NOMO-1 treated with dmso at 0.1 percent for 144 hours (cell line): ENCODE measurements at regions not wholly inside any gene's neighbourhood (a gene's known extent, or its start where the extent isn't known, plus 50 kb on each side); places are given as distances from the start of the nearest gene placed in this dataset.
"Not testable (repeated sequence)": the region's sequence is repeated elsewhere in the genome, so short reads cannot be mapped to it uniquely, and the experiment has no call there.

ENCODE experiments used
- DNase-seq: peaks from one replicate; lab custom pipeline; 2025; ENCODE audit not compliant: unreplicated experiment; lab: John Stamatoyannopoulos, UW

GRCh38 chrX:150051096-150051495, 112.8 kb upstream of the EOLA2 start:
- DNase-seq = no peak

GRCh38 chrX:150052226-150052625, 113.9 kb upstream of the EOLA2 start:
- no peak for DNase-seq

- no peak for DNase-seq
These were observed 120.4 kb upstream of the EOLA2 start for GRCh38 chrX:150058728-150059127.

GRCh38 chrX:150060406-150060805, 122.1 kb upstream of the EOLA2 start:
- DNase-seq = no peak

GRCh38 chrX:150062292-150063137, 124.2 kb upstream of the EOLA2 start:
- DNase-seq = no peak

- no peak for DNase-seq
These were observed 124.8 kb upstream of the EOLA2 start for GRCh38 chrX:150063138-150063518.

- DNase-seq = peak; percentile 82
These were observed 125.4 kb upstream of the EOLA2 start for GRCh38 chrX:150063674-150064073.

- DNase-seq = no peak
These were observed 135.9 kb upstream of the EOLA2 start for GRCh38 chrX:150074175-150074574.

- no peak for DNase-seq
These were observed 142.2 kb upstream of the EOLA2 start for GRCh38 chrX:150080497-150080896.

GRCh38 chrX:150081076-150081475, 142.8 kb upstream of the EOLA2 start:
- no peak for DNase-seq

GRCh38 chrX:150084496-150085229, 146.4 kb upstream of the EOLA2 start:
- DNase-seq = no peak

GRCh38 chrX:150085881-150086280, 147.6 kb upstream of the EOLA2 start:
- no peak for DNase-seq

GRCh38 chrX:150086371-150086770, 148.1 kb upstream of the EOLA2 start:
- DNase-seq = no peak

- DNase-seq = no peak
These were observed 149.3 kb upstream of the EOLA2 start for GRCh38 chrX:150087612-150088011.

GRCh38 chrX:150088042-150088441, 149.8 kb upstream of the EOLA2 start:
- DNase-seq = no peak

GRCh38 chrX:150088766-150089518, 150.7 kb upstream of the EOLA2 start:
- no peak for DNase-seq

- DNase-seq = not testable (repeated sequence)
These were observed 153.0 kb upstream of the EOLA2 start for GRCh38 chrX:150091300-150091699.

GRCh38 chrX:150092549-150092948, 154.3 kb upstream of the EOLA2 start:
- no peak for DNase-seq

- DNase-seq = no peak
These were observed 156.1 kb upstream of the EOLA2 start for GRCh38 chrX:150094375-150094774.

- no peak for DNase-seq
These were observed 156.7 kb upstream of the EOLA2 start for GRCh38 chrX:150094996-150095395.

GRCh38 chrX:150099316-150099715, 161.0 kb upstream of the EOLA2 start:
- DNase-seq = no peak

- no peak for DNase-seq
These were observed 162.0 kb upstream of the EOLA2 start for GRCh38 chrX:150100261-150100660.
